HG03097 (cell line): ENCODE measurements at regions not wholly inside any gene's neighbourhood (a gene's known extent, or its start where the extent isn't known, plus 50 kb on each side); places are given as distances from the start of the nearest gene placed in this dataset.

Experiments
- ATAC-seq: cut with Tn5 transposase; IDR thresholded peaks from one replicate; pipeline ENCODE4 v1.9.1; 2021; ENCODE audit not compliant: unreplicated experiment, low FRiP score

GRCh38 chr3:3745693-3746092 is 53.5 kb upstream of the LRRN1 start:
- ATAC-seq: no peak

GRCh38 chr3:3744826-3745225 is 54.4 kb upstream of the LRRN1 start:
- no peak for ATAC-seq

GRCh38 chr3:3743754-3744153 is 55.5 kb upstream of the LRRN1 start:
- no peak for ATAC-seq

GRCh38 chr3:3740061-3740460 is 59.2 kb upstream of the LRRN1 start:
- ATAC-seq: no peak

- ATAC-seq: no peak
Observed at GRCh38 chr3:3739330-3740060, 59.7 kb upstream of the LRRN1 start.

GRCh38 chr3:3737531-3737930 is 61.7 kb upstream of the LRRN1 start:
- ATAC-seq: no peak

GRCh38 chr3:3735919-3736318 is 63.3 kb upstream of the LRRN1 start:
- no peak for ATAC-seq

GRCh38 chr3:3734881-3735280 is 64.3 kb upstream of the LRRN1 start:
- no peak for ATAC-seq

GRCh38 chr3:3729261-3729660 is 70.0 kb upstream of the LRRN1 start:
- ATAC-seq: no peak

- ATAC-seq: no peak
Observed at GRCh38 chr3:3726549-3726948, 72.7 kb upstream of the LRRN1 start.

GRCh38 chr3:3714572-3714971 is 84.7 kb upstream of the LRRN1 start:
- no peak for ATAC-seq

GRCh38 chr3:3712971-3713370 is 86.3 kb upstream of the LRRN1 start:
- ATAC-seq: no peak

- no peak for ATAC-seq
Observed at GRCh38 chr3:3708769-3709115, 90.5 kb upstream of the LRRN1 start.

GRCh38 chr3:3707858-3708768 is 91.1 kb upstream of the LRRN1 start:
- ATAC-seq: no peak

GRCh38 chr3:3705090-3705775 is 94.0 kb upstream of the LRRN1 start:
- ATAC-seq: no peak

GRCh38 chr3:3701949-3702348 is 97.3 kb upstream of the LRRN1 start:
- ATAC-seq: no peak

- ATAC-seq: no peak
Observed at GRCh38 chr3:3699816-3700633, 99.2 kb upstream of the LRRN1 start.

- ATAC-seq: no peak
Observed at GRCh38 chr3:3699407-3699806, 99.8 kb upstream of the LRRN1 start.

- no peak for ATAC-seq
Observed at GRCh38 chr3:3696345-3696744, 102.9 kb upstream of the LRRN1 start.

GRCh38 chr3:3693593-3693992 is 105.6 kb upstream of the LRRN1 start:
- ATAC-seq: no peak
